ENCODE measurements at regions not wholly inside any gene's neighbourhood (a gene's known extent, or its start where the extent isn't known, plus 50 kb on each side); places are given as distances from the start of the nearest gene placed in this dataset.
A peak's percentile ranks its signal among the peaks of the same experiment; 100 is the strongest.

GRCh38 chr5:111584651-111585050 is 72.3 kb upstream of the STARD4 start (continued):
- TF ChIP-seq, protein P1, sequence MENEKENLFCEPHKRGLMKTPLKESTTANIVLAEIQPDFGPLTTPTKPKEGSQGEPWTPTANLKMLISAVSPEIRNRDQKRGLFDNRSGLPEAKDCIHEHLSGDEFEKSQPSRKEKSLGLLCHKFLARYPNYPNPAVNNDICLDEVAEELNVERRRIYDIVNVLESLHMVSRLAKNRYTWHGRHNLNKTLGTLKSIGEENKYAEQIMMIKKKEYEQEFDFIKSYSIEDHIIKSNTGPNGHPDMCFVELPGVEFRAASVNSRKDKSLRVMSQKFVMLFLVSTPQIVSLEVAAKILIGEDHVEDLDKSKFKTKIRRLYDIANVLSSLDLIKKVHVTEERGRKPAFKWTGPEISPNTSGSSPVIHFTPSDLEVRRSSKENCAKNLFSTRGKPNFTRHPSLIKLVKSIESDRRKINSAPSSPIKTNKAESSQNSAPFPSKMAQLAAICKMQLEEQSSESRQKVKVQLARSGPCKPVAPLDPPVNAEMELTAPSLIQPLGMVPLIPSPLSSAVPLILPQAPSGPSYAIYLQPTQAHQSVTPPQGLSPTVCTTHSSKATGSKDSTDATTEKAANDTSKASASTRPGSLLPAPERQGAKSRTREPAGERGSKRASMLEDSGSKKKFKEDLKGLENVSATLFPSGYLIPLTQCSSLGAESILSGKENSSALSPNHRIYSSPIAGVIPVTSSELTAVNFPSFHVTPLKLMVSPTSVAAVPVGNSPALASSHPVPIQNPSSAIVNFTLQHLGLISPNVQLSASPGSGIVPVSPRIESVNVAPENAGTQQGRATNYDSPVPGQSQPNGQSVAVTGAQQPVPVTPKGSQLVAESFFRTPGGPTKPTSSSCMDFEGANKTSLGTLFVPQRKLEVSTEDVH (IDR thresholded peaks at IDR 0.05; ENCODE audit: low read depth, partially characterized antibody): no peak
- TF ChIP-seq MEF2B (IDR thresholded peaks at IDR 0.05; ENCODE audit: partially characterized antibody, poor library complexity, severe bottlenecking): peak; percentile 29
- no peak for TF ChIP-seq CBX3 (IDR thresholded peaks at IDR 0.05; ENCODE audit: borderline replicate concordance, low read depth)
- TF ChIP-seq ATF7 (IDR thresholded peaks at IDR 0.05; ENCODE audit: low read depth): peak; percentile 80
- TF ChIP-seq RBBP5 (conservative IDR thresholded peaks at IDR 0.05): no peak
- no peak for TF ChIP-seq RAD51 (IDR thresholded peaks at IDR 0.05)

DNA sequence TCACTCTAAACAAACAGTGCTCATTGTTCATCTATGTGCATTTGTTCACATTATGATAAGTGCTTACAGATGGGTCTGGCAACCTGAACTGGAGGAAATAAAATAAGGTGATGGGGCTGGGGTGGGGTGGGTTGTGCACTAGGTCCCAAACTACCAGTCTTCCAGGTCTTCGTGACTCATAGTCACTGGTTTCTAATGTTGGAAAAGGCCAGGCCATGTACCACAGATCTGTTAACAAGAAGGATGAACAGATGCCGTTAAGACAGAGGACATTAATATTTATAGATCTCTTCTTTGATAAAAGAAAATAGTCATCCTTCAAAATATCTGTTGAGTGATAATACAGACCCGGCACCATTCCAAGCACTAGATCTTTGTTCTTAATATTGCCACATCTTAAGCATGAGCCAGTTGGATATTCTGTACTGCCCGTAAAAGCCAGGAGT is 71.4 kb upstream of the STARD4 start:
- POLR2A ChIA-PET: no interaction called here
- FAIRE-seq (no peak), ATAC-seq (no peak), DNase-seq (ENCODE audit: low read depth, low spot score) (no peak)
- H4K20me1 ChIP-seq (ENCODE audit: control insufficient read depth, insufficient read depth): no peaks in the 10 kb centered on the region
- no peak overlapping the region for H3K4me2 ChIP-seq (ENCODE audit: control insufficient read depth, insufficient read depth)
- no peaks in the 10 kb centered on the region; the same call in 2 of the 3 replicates for H3K9me3 ChIP-seq (replicated peaks; ENCODE audit: control insufficient read depth, insufficient read depth, low read length)
- CTCF ChIA-PET: interaction anchor here (1.0 kb wide), 1 partner anchor 563 kb away, joined by 3 read pairs; no protein-coding TSS in a partner anchor
- no peaks in the 10 kb centered on the region for H3K36me3 ChIP-seq (ENCODE audit: control insufficient read depth in 2 of 2, insufficient read depth in 2 of 2, low read length in 1 of 2)
- intact Hi-C loops (cut with micrococcal nuclease; ENCODE audit: unreplicated experiment): no loop called here
- in situ Hi-C loops (cut with MboI): no loop called here
- no peak overlapping the region for H3K9ac ChIP-seq (ENCODE audit: control insufficient read depth, insufficient read depth, low read length)
- H3K4me3 ChIP-seq: no peak overlapping the region
- no peaks in the 10 kb centered on the region for H3K79me2 ChIP-seq (ENCODE audit: control insufficient read depth, insufficient read depth, low read length)
- RAD21 ChIA-PET (ENCODE audit: unreplicated experiment): interaction anchor here (0.7 kb wide), 1 partner anchor 12 kb away, joined by 3 read pairs; no protein-coding TSS in a partner anchor
- SMC1A ChIA-PET (ENCODE audit: uncharacterized antibody, unreplicated experiment): interaction anchor here (0.7 to 1.5 kb wide), 2 partner anchors 33 to 173 kb away, joined by 3 to 5 read pairs; partner anchors contain the start of gene NREP
- BruUV-seq (replicated peaks): no TSS peak
- H2AFZ ChIP-seq (ENCODE audit: control insufficient read depth, low read depth, low read length): no peak overlapping the region
- TF ChIP-seq HCFC1 (IDR thresholded peaks at IDR 0.05; ENCODE audit: low read length) (no peak), NR2F1 (conservative IDR thresholded peaks at IDR 0.05) (no peak), ZNF207 (IDR thresholded peaks at IDR 0.05; ENCODE audit: borderline replicate concordance) (no peak), ZZZ3 (IDR thresholded peaks at IDR 0.05; ENCODE audit: control insufficient read depth, insufficient read length, low read depth) (no peak), NR2C2 (IDR thresholded peaks at IDR 0.05; ENCODE audit: borderline replicate concordance, control insufficient read depth, insufficient read length, low read depth) (no peak), SIN3A (IDR thresholded peaks at IDR 0.05; ENCODE audit: low read depth, low read length) (no peak), MXI1 (IDR thresholded peaks at IDR 0.05; ENCODE audit: low read depth, low read length) (no peak), SPI1 (IDR thresholded peaks at IDR 0.05; ENCODE audit: borderline replicate concordance, insufficient read depth, low read depth, low read length) (no peak)
- no peak overlapping the region for H3K27ac ChIP-seq (ENCODE audit: control insufficient read depth, insufficient read depth)
- H3K4me1 ChIP-seq (ENCODE audit: control insufficient read depth, insufficient read depth, low read length): no peaks in the 10 kb centered on the region
- 19% methylated on average over 4 of the region's 4 CpGs for WGBS (ENCODE audit: insufficient coverage, insufficient replicate concordance, low lambda C conversion rate, missing lambda C conversion rate)
- no peaks in the 10 kb centered on the region for H3K27me3 ChIP-seq (replicated peaks in 1 of 2; ENCODE audit: control insufficient read depth in 2 of 2, insufficient read depth in 2 of 2, low read length in 1 of 2)
